ENCODE measurements at regions not wholly inside any gene's neighbourhood (a gene's known extent, or its start where the extent isn't known, plus 50 kb on each side); places are given as distances from the start of the nearest gene placed in this dataset.
"Not testable (repeated sequence)": the region's sequence is repeated elsewhere in the genome, so short reads cannot be mapped to it uniquely, and the experiment has no call there.

DNA sequence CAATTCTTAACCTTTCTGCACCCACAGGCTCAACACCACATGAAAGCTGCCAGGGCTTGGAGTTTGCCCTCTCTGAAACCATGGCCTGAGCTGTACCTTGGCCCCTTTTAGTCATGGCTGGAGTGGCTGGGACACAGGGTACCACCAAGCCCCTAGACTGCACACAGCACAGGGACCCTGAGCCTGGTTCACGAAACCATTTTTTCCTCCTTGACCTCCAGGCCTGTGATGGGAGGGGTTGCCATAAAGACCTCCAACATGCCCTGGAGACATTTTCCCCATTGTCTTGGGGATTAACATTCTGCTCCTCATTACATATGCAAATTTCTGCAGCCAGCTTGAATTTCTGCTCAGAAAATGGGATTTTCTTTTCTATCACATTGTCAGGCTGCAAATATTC is 113.4 kb downstream of the XPNPEP1 start:
- not testable (repeated sequence) for DNase-seq (ENCODE audit: low spot score)

DNA sequence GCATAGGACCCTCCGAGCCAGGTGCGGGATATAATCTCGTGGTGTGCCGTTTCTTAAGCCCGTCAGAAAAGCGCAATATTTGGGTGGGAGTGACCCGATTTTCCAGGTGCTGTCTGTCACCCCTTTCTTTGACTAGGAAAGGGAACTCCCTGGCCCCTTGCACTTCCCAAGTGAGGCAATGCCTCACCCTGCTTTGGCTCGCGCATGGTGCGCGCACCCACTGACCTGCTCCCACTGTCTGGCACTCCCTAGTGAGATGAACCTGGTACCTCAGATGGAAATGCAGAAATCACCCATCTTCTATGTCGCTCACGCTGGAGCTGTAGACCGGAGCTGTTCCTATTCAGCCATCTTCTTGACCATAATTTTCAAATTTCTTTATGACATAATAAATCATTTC is 122.1 kb downstream of the XPNPEP1 start:
- DNase-seq (ENCODE audit: low spot score), result not testable (repeated sequence)

- no peak for DNase-seq (ENCODE audit: low spot score)
Measured at GRCh38 chr10:109790647-109791046, 132.7 kb downstream of the XPNPEP1 start.

DNA sequence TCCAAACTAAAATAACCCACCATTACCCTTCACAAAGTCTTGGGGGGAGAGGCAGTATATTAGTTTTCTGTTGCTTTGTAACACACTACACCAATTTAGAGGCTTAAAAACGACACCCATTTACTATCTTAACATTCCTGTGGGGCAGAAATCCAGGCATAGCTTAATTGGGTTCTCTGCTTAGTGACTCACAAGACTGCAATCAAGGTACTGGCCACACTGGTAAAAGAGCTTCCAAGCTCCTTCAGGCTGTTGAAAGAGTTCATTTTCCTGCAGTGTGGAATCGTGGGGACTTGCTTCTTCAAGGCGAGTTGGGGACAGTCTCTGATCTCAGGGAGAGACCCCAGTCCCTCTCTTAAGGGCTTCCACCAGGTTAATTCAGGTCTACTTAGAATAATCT is 139.1 kb downstream of the XPNPEP1 start:
- DNase-seq (ENCODE audit: low spot score), result no peak

DNA sequence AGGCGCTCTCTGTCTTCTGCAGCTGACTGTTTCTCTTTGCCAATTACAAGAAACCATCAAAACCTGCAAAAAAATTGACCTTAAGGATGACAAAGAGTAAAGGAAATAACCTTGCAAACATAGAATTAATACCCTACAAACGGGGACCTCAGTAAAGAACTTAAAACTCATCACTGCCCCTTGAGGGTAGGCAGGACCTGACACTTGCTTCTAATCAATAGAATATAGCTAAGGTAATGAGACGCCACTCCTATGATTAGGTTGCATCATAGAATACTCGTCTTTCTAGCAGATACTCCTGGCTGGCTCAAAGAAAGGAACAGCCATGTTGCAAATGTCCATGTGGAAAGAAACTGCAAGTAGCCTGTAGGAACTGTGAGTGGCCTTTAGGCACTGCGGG is 140.0 kb downstream of the XPNPEP1 start:
- DNase-seq (ENCODE audit: low spot score), result no peak

GRCh38 chr10:109780997-109781396 is 142.3 kb downstream of the XPNPEP1 start:
- DNase-seq (ENCODE audit: low spot score), result no peak

DNA sequence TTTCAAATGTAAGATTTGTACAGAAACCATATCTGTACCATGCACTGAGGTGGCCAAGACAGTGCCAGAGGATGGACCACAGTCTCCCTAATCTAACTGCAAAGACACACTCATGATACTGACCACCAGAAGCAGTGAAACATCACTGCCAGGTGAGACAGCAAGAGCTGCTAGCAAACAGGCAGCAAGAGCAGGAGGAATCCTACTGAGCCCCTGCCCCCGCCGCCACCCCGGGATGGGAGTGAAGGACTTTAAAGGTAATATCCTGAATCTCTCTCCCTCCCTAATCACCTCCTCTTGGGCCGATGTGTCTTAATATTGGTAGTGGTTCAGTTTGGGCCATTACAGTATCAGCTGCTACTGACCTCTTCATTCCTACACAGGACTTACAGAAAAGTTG is 144.3 kb downstream of the XPNPEP1 start:
- DNase-seq (ENCODE audit: low spot score), result no peak

DNA sequence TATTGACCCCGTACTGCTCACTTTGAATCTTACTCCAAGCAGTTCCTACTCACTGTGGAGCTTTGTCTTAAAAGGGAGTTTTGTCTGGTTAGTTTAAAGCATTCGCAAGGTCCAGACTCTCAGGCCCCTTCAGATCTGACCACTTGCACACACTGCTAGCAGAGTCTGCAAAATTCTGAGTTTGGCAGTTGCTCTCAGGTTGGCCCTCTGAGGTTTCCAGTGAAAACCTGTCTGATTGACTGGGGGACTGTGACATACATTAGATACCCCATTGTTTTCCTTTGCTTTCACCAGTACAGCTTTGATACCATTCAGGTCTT is 149.2 kb downstream of the XPNPEP1 start:
- DNase-seq (ENCODE audit: low spot score), result no peak

GRCh38 chr10:109773288-109774120 is 149.8 kb downstream of the XPNPEP1 start:
- DNase-seq (ENCODE audit: low spot score), result no peak

DNA sequence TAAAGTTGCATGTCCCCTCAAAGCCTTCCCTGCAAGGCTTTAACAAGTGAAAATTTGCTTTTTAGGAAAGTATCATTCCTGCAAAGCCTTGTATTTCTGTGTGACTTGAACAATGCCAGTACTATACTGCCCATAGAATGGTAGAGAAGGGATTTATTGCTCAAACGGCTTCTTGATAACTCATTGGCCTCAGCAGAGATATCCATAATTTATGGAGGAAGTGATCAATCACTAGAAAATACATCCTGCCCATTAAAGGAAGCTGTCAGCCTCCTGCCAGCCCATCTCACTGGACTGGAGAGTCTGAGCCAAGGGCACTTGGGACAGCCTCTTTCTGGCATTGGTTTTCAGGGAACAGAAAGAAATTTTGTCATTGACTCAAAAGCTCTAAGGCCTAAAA is 152.6 kb downstream of the XPNPEP1 start:
- DNase-seq (ENCODE audit: low spot score), result no peak

DNA sequence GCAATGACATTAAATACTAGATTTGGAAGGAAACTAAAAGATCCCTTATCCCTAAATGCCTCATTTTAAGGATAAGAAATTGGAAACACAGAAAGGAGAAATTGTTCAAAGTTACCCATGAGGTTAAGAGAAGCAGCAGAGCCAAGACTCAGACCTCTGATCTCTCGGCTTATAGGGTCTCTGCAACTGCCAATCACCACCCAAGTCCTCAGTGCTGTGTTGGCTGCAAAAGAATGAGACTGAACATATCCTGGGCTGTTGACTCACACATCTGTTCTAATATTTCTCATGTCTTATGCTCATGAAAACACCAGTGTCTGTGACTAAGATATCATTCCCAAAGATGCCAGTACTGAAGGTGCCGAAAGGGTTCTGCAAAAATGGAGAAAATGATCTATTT is 153.3 kb downstream of the XPNPEP1 start:
- DNase-seq (ENCODE audit: low spot score), result no peak

- DNase-seq (ENCODE audit: low spot score), result no peak
Measured at GRCh38 chr10:109765838-109766237, 157.5 kb downstream of the XPNPEP1 start.

GRCh38 chr10:109762555-109762954 is 160.8 kb downstream of the XPNPEP1 start:
- no peak for DNase-seq (ENCODE audit: low spot score)

DNA sequence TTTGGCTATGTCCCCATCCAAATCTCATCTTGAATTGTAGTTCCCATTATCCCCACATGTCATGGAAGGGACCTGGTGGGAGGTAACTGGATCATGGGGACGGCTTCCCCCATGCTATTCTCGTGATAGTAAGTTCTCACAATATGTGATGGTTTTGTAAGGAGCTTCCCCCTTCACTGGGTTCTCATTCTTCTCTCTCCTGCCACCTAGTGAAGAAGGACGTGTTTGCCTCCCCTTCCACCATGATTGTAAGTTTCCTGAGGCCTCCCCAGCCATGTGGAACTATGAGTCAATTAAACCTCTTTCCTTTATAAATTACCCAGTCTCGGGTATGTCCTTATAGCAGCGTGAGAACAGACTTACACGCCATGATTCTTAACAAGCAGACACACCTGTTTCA is 165.6 kb downstream of the XPNPEP1 start:
- not testable (repeated sequence) for DNase-seq (ENCODE audit: low spot score)

- no peak for DNase-seq (ENCODE audit: low spot score)
Measured at GRCh38 chr10:109746861-109747260, 176.4 kb downstream of the XPNPEP1 start.

DNA sequence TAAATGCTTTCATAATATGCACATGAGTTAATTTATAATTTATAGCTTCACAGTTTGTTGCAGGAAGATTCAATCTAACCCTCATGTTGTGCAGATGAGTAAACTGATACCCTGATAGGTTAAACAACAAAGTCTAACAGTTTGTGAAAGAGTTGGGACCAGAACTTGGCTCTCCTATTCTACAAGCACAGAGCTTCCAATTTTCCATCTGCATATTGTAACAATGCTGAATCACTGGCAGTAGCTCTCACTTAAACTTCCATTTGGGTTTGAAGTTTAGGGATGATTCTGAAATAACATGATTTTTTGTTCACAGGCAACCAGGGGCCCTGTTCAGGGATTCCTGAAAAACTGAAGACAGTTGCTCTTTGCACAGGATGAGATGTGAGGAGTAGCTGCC is 179.3 kb downstream of the XPNPEP1 start:
- DNase-seq (ENCODE audit: low spot score), result no peak

- no peak for DNase-seq (ENCODE audit: low spot score)
Measured at GRCh38 chr10:109743574-109743973, 179.7 kb downstream of the XPNPEP1 start.

- DNase-seq (ENCODE audit: low spot score), result no peak
Measured at GRCh38 chr10:109743146-109743545, 180.2 kb downstream of the XPNPEP1 start.

DNA sequence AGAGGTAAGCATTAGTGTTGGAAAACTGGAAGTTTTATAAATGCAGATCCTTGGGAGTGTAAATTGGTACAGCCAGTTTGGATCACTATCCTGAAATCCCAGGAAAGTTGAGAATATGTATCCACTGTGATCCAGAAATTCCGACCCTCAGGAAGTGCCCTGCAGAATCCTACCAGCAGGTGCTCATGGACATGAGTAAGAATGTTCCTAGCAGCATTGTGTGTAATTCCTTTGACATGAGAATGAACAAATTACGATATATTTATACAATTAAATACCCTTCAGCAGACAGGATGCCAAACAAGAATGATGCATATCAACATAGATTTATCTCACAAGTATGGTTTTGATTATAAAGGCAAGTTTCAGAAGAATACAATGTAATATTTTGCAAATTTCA is 181.6 kb downstream of the XPNPEP1 start:
- DNase-seq (ENCODE audit: low spot score), result no peak

GRCh38 chr10:109740436-109740835 is 182.9 kb downstream of the XPNPEP1 start:
- DNase-seq (ENCODE audit: low spot score), result no peak

DNA sequence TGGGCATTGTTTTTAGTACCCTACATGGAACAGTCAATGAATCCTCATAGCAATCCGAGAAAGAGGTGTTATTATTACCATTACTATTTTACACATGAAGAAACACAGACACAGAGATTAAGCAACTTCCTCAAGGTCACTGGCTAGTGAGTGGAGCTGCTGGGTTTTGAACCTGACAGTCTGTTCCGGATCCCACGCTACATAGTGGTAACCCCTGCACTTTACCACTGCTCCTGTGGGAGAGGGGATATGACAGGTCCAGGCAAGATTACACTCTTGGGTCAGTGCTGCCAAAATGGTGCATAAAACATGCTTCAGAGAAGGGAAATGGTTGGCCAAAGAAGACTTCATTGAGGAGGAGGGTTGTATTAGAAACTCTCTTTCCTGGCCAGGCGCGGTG is 185.7 kb downstream of the XPNPEP1 start:
- DNase-seq (ENCODE audit: low spot score), result no peak

- DNase-seq (ENCODE audit: low spot score), result no peak
Measured at GRCh38 chr10:109737009-109737408, 186.3 kb downstream of the XPNPEP1 start.

DNA sequence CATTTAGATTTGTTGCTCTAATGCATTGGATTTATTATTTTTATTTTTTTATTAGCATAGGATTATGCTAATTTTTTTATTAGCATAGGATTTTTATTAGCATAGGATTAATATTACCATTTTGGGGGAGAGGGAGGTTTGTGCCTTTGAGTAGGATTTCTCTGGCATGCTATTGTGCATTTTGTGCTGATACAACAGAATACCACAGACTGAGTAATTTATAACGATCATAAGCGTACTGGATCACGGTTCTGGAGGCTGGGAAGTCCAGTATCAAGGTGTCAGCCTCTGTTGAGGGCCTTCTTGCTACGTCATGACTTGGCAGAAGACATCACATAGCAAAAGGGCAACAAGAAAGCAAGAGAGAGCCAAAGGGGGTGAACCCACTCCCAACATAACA is 187.5 kb downstream of the XPNPEP1 start:
- DNase-seq (ENCODE audit: low spot score), result no peak

GRCh38 chr10:109732254-109732965 is 190.9 kb downstream of the XPNPEP1 start:
- DNase-seq (ENCODE audit: low spot score), result no peak

Data from left forelimb (tissue), 1 donor.